Lung (tissue), 11 donors: ENCODE measurements at regions not wholly inside any gene's neighbourhood (a gene's known extent, or its start where the extent isn't known, plus 50 kb on each side); places are given as distances from the start of the nearest gene placed in this dataset.

Experiments
- ATAC-seq: fragments of 200-7000 bp; cut with Tn5 transposase; one replicate; pipeline ENCODE4 v1.9.1; 2020; ENCODE audit warnings: moderate number of reproducible peaks; ENCODE audit not compliant: insufficient read depth, low FRiP score
- DNase-seq, 3 donors: peaks; one replicate each; pipeline ENCODE4 v3.0.0-alpha.2; 2013 to 2017
- H3K27ac ChIP-seq, 2 donors: one replicate each; pipeline ENCODE4 v1.5.1; 2013; ENCODE audit warnings: mild to moderate bottlenecking in 2 of 2, moderate library complexity in 2 of 2, control low read depth in 1 of 2, inconsistent platforms in 1 of 2, low read depth in 1 of 2, low read length in 1 of 2
- H3K27me3 ChIP-seq, 3 donors: one replicate each; pipeline ENCODE4 v1.5.1; 2013; ENCODE audit warnings: low read length in 2 of 3; ENCODE audit not compliant: control insufficient read depth in 3 of 3, insufficient read depth in 3 of 3
- H3K36me3 ChIP-seq, 4 donors: one replicate each; pipeline ENCODE4 v1.5.1; 2013; ENCODE audit warnings: low read length in 4 of 4, mild to moderate bottlenecking in 1 of 4, moderate library complexity in 1 of 4; ENCODE audit not compliant: control insufficient read depth in 4 of 4, insufficient read depth in 4 of 4
- H3K4me1 ChIP-seq, 5 donors: one replicate each; pipeline ENCODE4 v1.5.1; 2013; ENCODE audit warnings: low read length in 5 of 5, mild to moderate bottlenecking in 2 of 5, moderate library complexity in 1 of 5; ENCODE audit not compliant: control insufficient read depth in 5 of 5, insufficient read depth in 5 of 5
- H3K4me3 ChIP-seq: one replicate; pipeline ENCODE4 v1.5.1; 2013; ENCODE audit warnings: mild to moderate bottlenecking, control low read depth, moderate library complexity
- H3K9ac ChIP-seq, 2 donors: one replicate each; pipeline ENCODE4 v1.5.1; 2013; ENCODE audit warnings: low read length in 2 of 2, control low read depth in 1 of 2; ENCODE audit not compliant: insufficient read depth in 1 of 2
- H3K9me3 ChIP-seq, 4 donors: one replicate each; pipeline ENCODE4 v1.5.1; 2013; ENCODE audit warnings: low read length in 3 of 4, mild to moderate bottlenecking in 1 of 4, moderate library complexity in 1 of 4; ENCODE audit not compliant: control insufficient read depth in 4 of 4, insufficient read depth in 3 of 4
- WGBS, 2 donors: extraction: QIAGEN DNeasy Blood & Tissue Kit; methylation state at CpG; one replicate each; pipeline ENCODE4 v1.1.7; 2013; 5-methylcytosine and 5-hydroxymethylcytosine counted together
- TF ChIP-seq, protein P1 (sequence below): IDR thresholded peaks from 2 replicates; pipeline ENCODE4 v1.5.1; 2012; ENCODE audit warnings: mild to moderate bottlenecking; ENCODE audit errors: control extremely low read depth, extremely low read depth
- donor health status: control.
- donor health status: control.
- donor health status: Bipolar disorder and iron deficiency.
- donor health status: healthy.
- donor health status: DM: yes; HTN: yes; CAD: no.

- no peak overlapping the region for H3K9ac ChIP-seq
- no peak overlapping the region for H3K4me3 ChIP-seq
- H3K27me3 ChIP-seq, result no peaks in the 10 kb centered on the region
- no peak for ATAC-seq
- no peaks in the 10 kb centered on the region for H3K4me1 ChIP-seq
- no peak for DNase-seq
- no peaks in the 10 kb centered on the region for H3K36me3 ChIP-seq
- H3K9me3 ChIP-seq, result peaks cover 0 to 3% (median 0%) of the 10 kb centered on the region in 4 donors
- TF ChIP-seq, protein P1, sequence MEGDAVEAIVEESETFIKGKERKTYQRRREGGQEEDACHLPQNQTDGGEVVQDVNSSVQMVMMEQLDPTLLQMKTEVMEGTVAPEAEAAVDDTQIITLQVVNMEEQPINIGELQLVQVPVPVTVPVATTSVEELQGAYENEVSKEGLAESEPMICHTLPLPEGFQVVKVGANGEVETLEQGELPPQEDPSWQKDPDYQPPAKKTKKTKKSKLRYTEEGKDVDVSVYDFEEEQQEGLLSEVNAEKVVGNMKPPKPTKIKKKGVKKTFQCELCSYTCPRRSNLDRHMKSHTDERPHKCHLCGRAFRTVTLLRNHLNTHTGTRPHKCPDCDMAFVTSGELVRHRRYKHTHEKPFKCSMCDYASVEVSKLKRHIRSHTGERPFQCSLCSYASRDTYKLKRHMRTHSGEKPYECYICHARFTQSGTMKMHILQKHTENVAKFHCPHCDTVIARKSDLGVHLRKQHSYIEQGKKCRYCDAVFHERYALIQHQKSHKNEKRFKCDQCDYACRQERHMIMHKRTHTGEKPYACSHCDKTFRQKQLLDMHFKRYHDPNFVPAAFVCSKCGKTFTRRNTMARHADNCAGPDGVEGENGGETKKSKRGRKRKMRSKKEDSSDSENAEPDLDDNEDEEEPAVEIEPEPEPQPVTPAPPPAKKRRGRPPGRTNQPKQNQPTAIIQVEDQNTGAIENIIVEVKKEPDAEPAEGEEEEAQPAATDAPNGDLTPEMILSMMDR, result no peak
- no peak overlapping the region for H3K27ac ChIP-seq
- WGBS, 2 donors, result 77 to 84% methylated on average over 3 of the region's 3 CpGs
Measured at GRCh38 chr6:66048684-66049474, 341.9 kb upstream of the EYS start.

DNA sequence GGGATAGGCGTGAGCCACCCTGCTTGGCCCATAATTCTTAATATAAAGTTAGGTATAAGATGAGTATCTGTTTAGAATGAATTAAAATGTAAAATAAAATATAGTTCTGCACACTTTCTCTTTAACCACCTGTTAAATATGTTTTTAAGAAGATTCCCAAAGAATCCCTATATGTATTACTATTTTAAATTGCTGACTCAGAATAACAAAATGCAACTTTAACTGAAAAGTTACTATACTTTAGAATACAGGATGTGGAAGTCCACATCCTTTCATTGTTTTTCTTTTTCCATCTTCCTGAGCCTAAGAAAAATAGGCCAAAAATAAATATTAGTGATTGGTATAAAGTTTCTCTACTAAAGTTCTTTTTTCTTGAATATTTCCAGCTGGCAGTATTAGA is 325.6 kb upstream of the EYS start:
- no peaks in the 10 kb centered on the region for H3K9me3 ChIP-seq
- WGBS, 2 donors, result 76 to 92% methylated on average over 1 of the region's 1 CpG
- H3K27me3 ChIP-seq, result no peaks in the 10 kb centered on the region
- DNase-seq, result no peak
- no peak overlapping the region for H3K4me3 ChIP-seq
- H3K36me3 ChIP-seq, result no peaks in the 10 kb centered on the region
- TF ChIP-seq, protein P1, result no peak
- ATAC-seq, result no peak
- H3K9ac ChIP-seq, result no peak overlapping the region
- H3K4me1 ChIP-seq, result no peaks in the 10 kb centered on the region
- no peak overlapping the region for H3K27ac ChIP-seq

GRCh38 chr6:66029391-66029790 is 322.4 kb upstream of the EYS start:
- no peaks in the 10 kb centered on the region for H3K9me3 ChIP-seq
- TF ChIP-seq, protein P1, result no peak

More at GRCh38 chr6:66029391-66029790, 322.4 kb upstream of the EYS start:
- DNase-seq (no peak), ATAC-seq (no peak)
- no peaks in the 10 kb centered on the region for H3K36me3 ChIP-seq
- H3K9ac ChIP-seq, result no peak overlapping the region
- no peak overlapping the region for H3K4me3 ChIP-seq
- no peak overlapping the region for H3K27ac ChIP-seq
- no peaks in the 10 kb centered on the region for H3K27me3 ChIP-seq
- H3K4me1 ChIP-seq, result no peaks in the 10 kb centered on the region
